ENCODE measurements at regions not wholly inside any gene's neighbourhood (a gene's known extent, or its start where the extent isn't known, plus 50 kb on each side); places are given as distances from the start of the nearest gene placed in this dataset.

DNA sequence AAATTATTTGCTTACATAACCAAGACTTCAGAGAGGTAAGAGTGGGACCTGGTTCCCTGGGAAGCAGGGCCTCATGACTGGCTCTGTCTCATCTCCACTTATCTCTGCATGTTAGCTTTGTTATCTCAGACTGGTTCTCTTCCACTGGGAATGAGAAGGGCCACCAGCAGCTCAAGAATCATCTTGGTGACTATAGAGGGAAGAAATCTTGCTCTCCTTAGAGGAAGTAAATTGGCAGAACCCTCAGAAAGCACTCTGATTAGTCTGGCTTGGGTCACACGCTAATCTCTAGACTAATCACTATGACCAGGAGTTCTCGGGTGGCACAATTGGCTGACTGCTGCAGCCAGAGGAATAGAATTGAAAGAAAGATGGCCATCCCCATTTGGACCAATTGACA lies 110.8 kb upstream of the KRAS start:
- Histone ChIP-seq H4K8ac (ENCODE audit: extremely low read depth, insufficient read depth, low read length) (no peak overlapping the region), H3K79me2 (ENCODE audit: control insufficient read depth in 1 of 2, insufficient read depth in 2 of 2, low read length in 2 of 2) (no peaks in the 10 kb centered on the region), H3K4me3 (ENCODE audit: extremely low read depth in 1 of 4, insufficient read depth in 2 of 4, low read depth in 3 of 4, low read length in 4 of 4) (no peak overlapping the region), H3K56ac (replicated peaks; ENCODE audit: insufficient read length, low read depth, low read length) (no peak overlapping the region), H3K23ac (ENCODE audit: insufficient read length) (no peak overlapping the region), H3K9me3 (ENCODE audit: insufficient read depth in 2 of 2, low read depth in 1 of 2, low read length in 1 of 2) (no peaks in the 10 kb centered on the region), H2BK20ac (ENCODE audit: low read length) (no peak overlapping the region), H3K23me2 (ENCODE audit: low read depth, low read length) (no peaks in the 10 kb centered on the region), H4K91ac (replicated peaks; ENCODE audit: insufficient read length, low read length) (no peak overlapping the region), H2BK120ac (replicated peaks; ENCODE audit: low read depth, low read length) (no peak overlapping the region), H3K79me1 (ENCODE audit: low read depth, low read length) (no peaks in the 10 kb centered on the region), H2BK5ac (ENCODE audit: low read depth, low read length) (no peak overlapping the region), H2AFZ (ENCODE audit: low read length) (no peak overlapping the region), H2BK15ac (ENCODE audit: low read length) (no peak overlapping the region), H3K27me3 (replicated peaks in 1 of 4; ENCODE audit: control insufficient read depth in 3 of 4, extremely low read depth in 1 of 4, insufficient read depth in 3 of 4, low read length in 3 of 4) (no peaks in the 10 kb centered on the region; a peak in 1 of 7 replicates), H3K18ac (ENCODE audit: extremely low read depth, low read length) (no peak overlapping the region), H3K27ac (ENCODE audit: low read depth, low read length) (no peak overlapping the region), H2BK12ac (ENCODE audit: low read depth, low read length) (no peak overlapping the region), H3K4ac (replicated peaks; ENCODE audit: insufficient read length, low read depth, low read length) (no peak overlapping the region), H2AK5ac (ENCODE audit: low read depth, low read length) (no peak overlapping the region), H3K14ac (ENCODE audit: insufficient read length) (no peak overlapping the region), H3K36me3 (ENCODE audit: control insufficient read depth in 2 of 4, insufficient read depth in 4 of 4, low read length in 3 of 4) (no peaks in the 10 kb centered on the region), H3K4me1 (replicated peaks in 1 of 4; ENCODE audit: control insufficient read depth in 3 of 4, insufficient read depth in 4 of 4, low read length in 3 of 4) (peaks cover 0 to 7% (median 2%) of the 10 kb centered on the region in 4 experiments; a peak in 2 of 7 replicates), H4K5ac (ENCODE audit: insufficient read length, low read depth, low read length) (no peak overlapping the region), H3K4me2 (ENCODE audit: insufficient read depth in 1 of 2, low read depth in 2 of 2, low read length in 2 of 2) (no peak overlapping the region), H3K9ac (replicated peaks in 1 of 4; ENCODE audit: extremely low read depth in 1 of 4, low read depth in 3 of 4, low read length in 3 of 4) (no peak overlapping the region), H4K20me1 (replicated peaks in 1 of 2; ENCODE audit: control insufficient read depth in 1 of 2, insufficient read depth in 2 of 2, low read length in 2 of 2) (no peaks in the 10 kb centered on the region)
- WGBS, 2 experiments (ENCODE audit: extremely low coverage in 1 of 2, insufficient coverage in 1 of 2, insufficient read length in 1 of 2, insufficient replicate concordance in 2 of 2, low coverage in 1 of 2, low lambda C conversion rate in 2 of 2, missing lambda C conversion rate in 1 of 2), result 94% methylated on average over 2 of the region's 2 CpGs; no CpG with 5 or more reads in 1 of the 2 experiments
- FAIRE-seq (no peak), DNase-seq (ENCODE audit: low read depth in 1 of 2, low spot score in 2 of 2) (no peak)
- CTCF ChIA-PET (ENCODE audit: partially characterized antibody), result interaction anchor here (1.3 kb wide), 1 partner anchor 13 kb away, joined by 3 read pairs; no protein-coding TSS in a partner anchor
- POLR2A ChIA-PET (ENCODE audit: partially characterized antibody), result no interaction called here
- no peak for TF ChIP-seq MAFK (IDR thresholded peaks at IDR 0.05; ENCODE audit: low read depth, low read length)
- no peak for TF ChIP-seq EZH2 (IDR thresholded peaks at IDR 0.05; ENCODE audit: low read depth, low read length, severe bottlenecking)
- TF ChIP-seq, protein P1, sequence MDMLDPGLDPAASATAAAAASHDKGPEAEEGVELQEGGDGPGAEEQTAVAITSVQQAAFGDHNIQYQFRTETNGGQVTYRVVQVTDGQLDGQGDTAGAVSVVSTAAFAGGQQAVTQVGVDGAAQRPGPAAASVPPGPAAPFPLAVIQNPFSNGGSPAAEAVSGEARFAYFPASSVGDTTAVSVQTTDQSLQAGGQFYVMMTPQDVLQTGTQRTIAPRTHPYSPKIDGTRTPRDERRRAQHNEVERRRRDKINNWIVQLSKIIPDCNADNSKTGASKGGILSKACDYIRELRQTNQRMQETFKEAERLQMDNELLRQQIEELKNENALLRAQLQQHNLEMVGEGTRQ (IDR thresholded peaks at IDR 0.05; ENCODE audit: low read length), result no peak
- no peak for TF ChIP-seq KDM4A (IDR thresholded peaks at IDR 0.05; ENCODE audit: low read depth, low read length, severe bottlenecking)
- TF ChIP-seq HDAC6 (IDR thresholded peaks at IDR 0.05; ENCODE audit: low read depth, low read length), result no peak
- no peak for TF ChIP-seq CBX5 (IDR thresholded peaks at IDR 0.05; ENCODE audit: low read depth, low read length)
- TF ChIP-seq ZNF274 (IDR thresholded peaks at IDR 0.05; ENCODE audit: borderline replicate concordance, extremely low read depth, low read length), result no peak
- TF ChIP-seq SIN3A (conservative IDR thresholded peaks at IDR 0.05 in 1 of 2, IDR thresholded peaks at IDR 0.05 in 1 of 2; ENCODE audit: low read depth in 1 of 2, low read length in 2 of 2), result no peak
- TF ChIP-seq SAP30 (IDR thresholded peaks at IDR 0.05; ENCODE audit: insufficient read depth, insufficient replicate concordance, low read length), result no peak
- TF ChIP-seq GABPA (IDR thresholded peaks at IDR 0.05; ENCODE audit: borderline replicate concordance, insufficient read depth, low read length), result no peak
- no peak for TF ChIP-seq BACH1 (IDR thresholded peaks at IDR 0.05; ENCODE audit: low read length)
- TF ChIP-seq, protein P2, sequence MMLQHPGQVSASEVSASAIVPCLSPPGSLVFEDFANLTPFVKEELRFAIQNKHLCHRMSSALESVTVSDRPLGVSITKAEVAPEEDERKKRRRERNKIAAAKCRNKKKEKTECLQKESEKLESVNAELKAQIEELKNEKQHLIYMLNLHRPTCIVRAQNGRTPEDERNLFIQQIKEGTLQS (IDR thresholded peaks at IDR 0.05; ENCODE audit: insufficient read depth, low read depth, low read length), result no peak

All from H1 (cell line).